HG02943 (cell line): ENCODE measurements at regions not wholly inside any gene's neighbourhood (a gene's known extent, or its start where the extent isn't known, plus 50 kb on each side); places are given as distances from the start of the nearest gene placed in this dataset.

Experiments
- ATAC-seq: cut with Tn5 transposase; IDR thresholded peaks from one replicate; pipeline ENCODE4 v1.9.1; 2021; ENCODE audit warnings: mild to moderate bottlenecking, low read depth, moderate library complexity; ENCODE audit not compliant: unreplicated experiment

DNA sequence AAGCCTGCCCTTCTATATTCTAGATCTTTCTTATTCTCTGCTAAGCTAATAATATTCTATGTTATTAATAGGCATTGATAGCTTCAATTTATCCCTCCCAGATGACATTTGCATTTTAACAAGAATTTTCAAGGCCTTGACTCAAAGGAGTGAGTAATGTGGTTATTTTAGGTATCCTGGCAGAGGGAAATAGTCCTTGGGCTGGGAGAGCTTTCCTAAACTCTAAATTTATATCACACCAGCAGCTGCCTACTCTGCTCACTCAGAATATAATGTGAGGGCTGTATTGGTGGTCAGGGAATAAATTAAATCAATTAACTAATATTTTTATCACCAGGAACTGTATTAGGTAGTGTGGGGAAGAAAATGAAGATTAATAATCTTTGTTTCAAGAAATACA, 74.8 kb upstream of the ADAM23 start:
- no peak for ATAC-seq

DNA sequence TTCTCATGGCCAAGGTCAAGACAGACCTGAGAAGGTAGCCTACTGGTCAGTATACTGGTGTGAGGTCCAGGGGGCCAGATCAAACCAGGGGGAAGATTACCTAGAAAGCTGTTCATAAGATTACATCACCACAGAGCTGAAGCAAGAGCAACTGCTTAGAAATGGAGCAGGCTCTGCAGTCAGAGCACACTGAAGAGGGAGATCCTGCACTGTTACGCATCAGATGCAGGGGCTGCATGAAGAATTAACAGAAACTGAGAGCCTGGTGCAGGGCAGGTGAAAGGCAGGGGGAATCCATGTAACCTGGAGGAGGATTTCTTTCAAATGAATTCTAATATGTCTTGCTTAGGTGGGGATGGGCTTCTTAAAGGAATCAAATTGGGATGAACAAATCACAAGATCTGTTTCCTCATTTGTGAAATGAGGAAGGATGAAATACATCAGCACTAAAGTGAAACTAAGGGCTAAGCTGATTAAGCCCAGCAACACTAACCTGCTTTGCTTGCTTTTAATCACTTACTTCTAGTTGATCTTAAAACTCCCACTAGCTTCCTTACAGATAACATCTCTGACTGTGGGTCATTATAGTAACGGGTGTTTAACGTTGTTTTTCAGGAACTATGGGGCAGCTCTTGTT, 74.3 kb upstream of the ADAM23 start:
- ATAC-seq: no peak

DNA sequence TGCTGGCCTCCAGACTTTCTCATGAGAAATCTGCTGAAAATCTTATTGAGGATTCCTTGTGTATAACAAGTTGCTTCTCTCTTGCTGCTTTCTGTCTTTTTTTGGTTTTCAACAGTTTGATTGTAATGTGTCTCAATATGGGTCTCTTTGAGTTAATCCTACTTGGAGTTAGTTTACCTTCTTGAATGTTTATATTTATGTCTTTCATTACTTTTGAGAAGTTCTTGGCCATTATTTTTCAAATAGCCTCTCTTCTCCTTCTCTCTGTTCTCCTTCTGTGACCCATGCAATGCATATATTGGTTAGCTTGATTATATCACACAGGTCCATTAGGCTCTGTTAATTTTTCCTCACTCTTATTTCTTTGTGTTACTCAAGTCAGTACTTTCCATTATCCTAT, 67.4 kb upstream of the ADAM23 start:
- no peak for ATAC-seq

DNA sequence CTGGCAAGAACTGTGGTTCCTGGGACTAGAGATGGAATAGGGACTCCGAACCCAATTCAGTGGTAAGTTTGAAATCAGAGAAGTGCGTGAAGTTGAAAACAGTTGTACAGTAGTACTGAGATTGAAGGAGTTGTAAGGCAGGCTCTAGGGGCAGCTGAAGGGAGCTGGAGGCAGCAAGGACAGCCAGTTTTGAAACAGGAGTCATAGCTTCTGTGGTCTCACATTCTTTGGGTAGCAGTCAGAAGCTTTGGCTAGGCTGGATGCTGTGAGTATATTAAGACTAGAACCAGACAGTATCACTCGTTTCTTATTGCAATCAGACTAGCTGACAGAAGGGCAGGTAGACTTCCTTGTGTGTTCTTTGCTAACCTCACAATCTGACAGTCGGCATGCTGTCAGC, 64.5 kb upstream of the ADAM23 start:
- no peak for ATAC-seq

DNA sequence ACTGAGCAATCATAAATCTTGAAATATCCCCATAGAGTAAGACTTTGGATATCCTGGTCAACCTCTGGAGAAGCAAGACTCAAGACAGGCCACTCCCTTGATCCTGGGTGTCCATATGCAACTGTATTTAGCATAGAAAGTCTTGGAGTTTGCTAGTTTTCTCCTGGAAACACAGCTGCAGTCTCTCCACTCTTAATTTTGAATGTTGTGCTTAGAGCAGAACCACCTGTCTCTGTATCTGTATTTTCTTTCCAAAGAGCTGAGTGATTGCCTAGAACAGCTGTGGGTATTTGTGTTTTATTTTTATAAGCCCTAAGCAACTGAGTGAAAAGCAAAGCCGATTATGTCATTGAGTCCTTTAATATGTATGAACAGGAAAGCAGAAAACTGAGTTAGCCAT, 64.1 kb upstream of the ADAM23 start:
- ATAC-seq: no peak

DNA sequence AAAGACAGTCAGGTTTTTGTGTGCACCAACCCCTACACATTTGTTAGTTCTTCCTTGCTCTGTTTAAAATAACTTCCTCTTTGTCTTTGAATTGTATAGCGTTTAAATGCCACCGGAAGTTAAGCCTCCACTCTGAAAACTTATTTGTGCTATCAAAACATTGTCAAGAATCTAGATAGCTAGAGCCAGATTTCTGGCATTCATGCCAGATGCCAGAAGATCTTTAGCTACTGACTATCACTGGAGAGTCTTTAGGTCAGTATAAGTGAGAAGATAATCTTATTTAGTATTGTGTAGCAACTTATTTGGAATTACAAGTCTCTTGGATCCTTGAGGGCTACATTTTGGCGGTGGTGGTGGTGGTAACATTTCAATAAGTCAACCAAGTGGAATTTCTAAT, 63.4 kb upstream of the ADAM23 start:
- ATAC-seq: no peak

DNA sequence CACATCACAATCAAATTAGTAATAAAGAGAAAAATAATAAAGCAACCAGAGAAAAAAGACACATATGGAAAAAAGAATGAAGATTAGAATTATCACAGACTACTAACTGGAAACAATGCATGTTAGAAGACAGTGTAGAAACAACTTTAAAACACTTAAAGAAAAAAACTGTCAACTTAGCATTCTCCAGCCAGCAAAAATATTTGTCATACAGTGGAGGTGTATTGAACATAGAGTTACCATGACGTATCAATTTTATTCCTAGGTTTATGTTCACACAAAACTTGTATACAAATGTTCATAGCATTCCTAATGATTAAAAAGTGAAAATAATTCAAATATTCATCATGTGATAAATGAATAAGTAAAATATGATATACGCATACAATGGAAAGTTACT, 61.5 kb upstream of the ADAM23 start:
- ATAC-seq: no peak

DNA sequence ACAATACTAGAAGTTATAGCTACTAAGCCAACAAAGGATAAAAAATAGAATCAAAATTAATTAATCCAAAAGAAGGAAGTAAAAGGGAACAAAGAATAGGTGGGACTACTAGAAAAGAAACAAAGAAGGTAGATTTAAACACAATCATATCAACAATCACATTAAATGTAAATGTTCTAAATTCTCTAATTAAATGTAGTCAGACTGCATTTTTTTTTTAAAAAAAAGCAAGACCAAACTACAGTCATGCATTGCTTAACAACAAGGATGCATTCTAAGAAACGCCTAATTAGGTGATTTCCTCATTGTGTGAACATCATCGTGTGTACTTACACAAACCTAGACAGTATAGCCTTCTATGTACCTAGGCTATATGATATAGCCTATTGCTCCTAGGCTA, 59.7 kb upstream of the ADAM23 start:
- no peak for ATAC-seq

DNA sequence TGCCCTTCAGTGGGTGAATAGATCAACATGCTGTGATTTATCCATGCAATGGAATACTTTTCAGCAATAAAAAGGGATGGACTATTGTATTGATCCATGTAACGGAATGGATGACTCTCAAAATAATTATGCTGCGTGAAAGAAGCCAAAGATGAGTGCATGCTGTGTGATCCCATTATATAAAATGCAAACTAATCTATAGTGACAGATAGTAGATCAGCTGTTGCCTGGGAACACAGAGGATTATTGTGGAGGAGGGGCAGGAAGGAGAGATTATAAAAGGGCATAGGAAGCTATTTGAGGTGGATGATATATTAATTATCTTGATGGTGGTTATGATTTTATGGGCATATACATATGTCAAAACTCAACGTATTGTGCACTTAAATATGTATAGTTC, 55.5 kb upstream of the ADAM23 start:
- no peak for ATAC-seq

DNA sequence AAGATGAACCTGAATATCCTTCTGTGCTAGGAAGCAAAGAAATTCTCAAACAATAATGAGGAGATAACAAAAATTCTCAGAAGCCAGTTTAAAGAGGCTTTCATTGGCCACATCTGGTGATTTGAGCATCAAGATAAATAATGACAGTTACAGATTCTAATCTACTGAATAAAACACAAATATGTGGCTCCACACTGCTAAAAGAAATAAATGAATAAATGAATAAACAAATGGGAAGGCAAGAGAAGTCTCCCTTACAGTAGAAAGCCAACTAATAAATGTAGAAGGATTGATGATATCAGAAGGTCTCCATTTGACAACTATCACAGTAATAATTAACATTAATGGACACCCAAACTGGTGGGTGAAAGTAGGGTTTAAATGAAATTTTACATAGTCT, 54.6 kb upstream of the ADAM23 start:
- ATAC-seq: no peak

DNA sequence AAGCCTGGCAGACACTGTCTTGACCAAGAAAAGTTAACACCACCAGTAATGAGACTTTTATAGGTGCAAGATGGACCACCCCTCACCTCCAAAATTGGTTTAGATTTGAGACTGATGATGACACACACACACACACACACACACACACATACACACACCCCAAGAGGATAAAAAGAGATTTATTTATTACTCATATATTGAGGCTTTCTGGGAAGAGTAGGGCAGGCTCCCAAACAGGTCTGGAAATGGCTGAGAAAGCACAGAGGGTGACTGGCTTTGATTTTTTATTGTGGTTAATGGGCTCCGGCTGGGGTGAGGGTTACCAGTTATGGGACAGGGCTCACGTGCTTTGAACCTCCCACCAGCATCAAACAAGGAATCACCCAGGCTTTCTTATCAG, 54.2 kb upstream of the ADAM23 start:
- no peak for ATAC-seq

DNA sequence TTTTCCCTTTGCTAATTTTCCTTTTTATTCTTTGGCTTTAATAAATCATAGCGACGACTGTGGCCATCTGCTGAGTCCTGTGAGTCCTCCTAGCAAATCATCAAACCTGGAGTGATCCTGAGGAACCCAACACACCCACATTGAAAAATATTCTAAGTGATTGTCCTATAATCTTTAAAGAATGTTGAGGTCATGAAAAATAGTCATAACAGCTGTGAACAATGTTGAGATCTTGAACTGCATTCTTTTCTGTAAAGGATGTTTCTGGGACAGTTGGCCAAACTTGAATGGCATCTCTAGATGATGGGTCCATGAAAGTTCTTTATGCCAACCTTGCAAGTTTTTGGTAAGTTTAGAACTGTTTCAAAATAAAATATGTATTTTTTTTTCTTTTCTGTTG, 53.2 kb upstream of the ADAM23 start:
- no peak for ATAC-seq

DNA sequence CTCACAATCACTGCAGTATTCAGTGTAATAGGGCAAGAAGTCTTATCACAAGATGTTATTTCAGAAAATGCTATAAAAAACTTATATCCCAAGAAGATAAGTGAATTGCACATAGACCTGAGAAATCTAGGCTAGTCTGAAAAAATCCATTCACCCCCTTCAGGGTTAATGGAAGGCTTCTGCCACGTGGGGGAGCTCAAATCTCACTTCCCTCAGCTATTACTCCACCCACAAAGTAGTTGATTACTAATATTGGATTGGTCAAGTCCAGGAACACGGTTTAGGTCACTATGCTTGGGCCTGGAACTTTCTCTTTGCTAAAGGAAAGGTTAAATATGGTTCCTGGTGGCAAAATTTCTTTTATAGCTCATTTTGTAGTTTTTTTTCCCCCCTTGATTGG, 51.2 kb upstream of the ADAM23 start:
- ATAC-seq: peak; percentile 94
